CD4-positive, alpha-beta T cell (primary cell): ENCODE measurements at regions not wholly inside any gene's neighbourhood (a gene's known extent, or its start where the extent isn't known, plus 50 kb on each side); places are given as distances from the start of the nearest gene placed in this dataset.

Experiments used
- ATAC-seq: fragments of 200-7000 bp; cut with Tn5 transposase; one replicate; pipeline ENCODE4 v1.10.0; 2022; ENCODE audit warnings: mild to moderate bottlenecking; ENCODE audit not compliant: poor library complexity
- CTCF ChIA-PET: fragments of 350-600 bp; sonication (Branson Sonifier 250); formaldehyde crosslinking; loops from one replicate; lab custom pipeline; 2021; ENCODE audit warnings: antibody characterized with exemption, inconsistent platforms; lab: Charles Lee
- POLR2A ChIA-PET: fragments of 350-600 bp; sonication (Branson Sonifier 250); formaldehyde crosslinking; loops from one replicate; lab custom pipeline; 2021; ENCODE audit warnings: antibody characterized with exemption, inconsistent platforms; lab: Charles Lee
- DNase-seq, 14 experiments: peaks; one replicate each; pipeline ENCODE4 v3.0.0-alpha.2; 2013 to 2020; ENCODE audit warnings: mixed read lengths in 2 of 14
- H3K27ac ChIP-seq, 2 donors: one replicate each; pipeline versions ENCODE4 v1.5.1 to v1.7.0; 2013; ENCODE audit warnings: low read length in 2 of 2, low read depth in 1 of 2, mild to moderate bottlenecking in 1 of 2
- H3K27me3 ChIP-seq, 2 experiments: 1 replicate in 1 of 2; 2 replicates in 1 of 2; pipeline versions ENCODE4 v1.6.1 to v1.7.0; 2013; ENCODE audit warnings: low read length in 2 of 2, control low read depth in 1 of 2, mild to moderate bottlenecking in 1 of 2, moderate library complexity in 1 of 2; ENCODE audit not compliant: insufficient read depth in 2 of 2, control insufficient read depth in 1 of 2
- H3K36me3 ChIP-seq: one replicate; pipeline ENCODE4 v1.6.1; 2013; ENCODE audit warnings: low read length, control low read depth; ENCODE audit not compliant: insufficient read depth
- H3K4me1 ChIP-seq: one replicate; pipeline ENCODE4 v1.6.1; 2013; ENCODE audit warnings: low read length, control low read depth; ENCODE audit not compliant: insufficient read depth
- H3K4me3 ChIP-seq: one replicate; pipeline ENCODE4 v1.5.1; 2013; ENCODE audit warnings: mild to moderate bottlenecking, low read length, moderate library complexity
- H3K9me3 ChIP-seq, 2 experiments: 1 replicate in 1 of 2; 2 replicates in 1 of 2; pipeline versions ENCODE4 v1.6.1 to v1.7.0; 2013; ENCODE audit warnings: low read length in 2 of 2, mild to moderate bottlenecking in 2 of 2, control low read depth in 1 of 2, moderate library complexity in 1 of 2; ENCODE audit not compliant: control insufficient read depth in 1 of 2, insufficient read depth in 1 of 2
- H3K27ac Mint-ChIP-seq: one replicate; pipeline ENCODE4 v1.8.0; 2020; ENCODE audit warnings: mixed read lengths
- H3K27me3 Mint-ChIP-seq: one replicate; pipeline ENCODE4 v1.8.0; 2021; ENCODE audit warnings: mixed read lengths
- H3K36me3 Mint-ChIP-seq: one replicate; pipeline ENCODE4 v1.8.0; 2021; ENCODE audit warnings: low read depth, mixed read lengths
- H3K4me1 Mint-ChIP-seq: one replicate; pipeline ENCODE4 v1.8.0; 2021; ENCODE audit warnings: low read depth, mixed read lengths
- H3K4me3 Mint-ChIP-seq: one replicate; pipeline ENCODE4 v1.8.0; 2020; ENCODE audit warnings: mild to moderate bottlenecking, mixed read lengths
- H3K9me3 Mint-ChIP-seq: one replicate; pipeline ENCODE4 v1.8.0; 2020; ENCODE audit warnings: mixed read lengths
- CTCF ChIP-seq: fragments of 200-600 bp; IDR thresholded peaks from one replicate; pipeline ENCODE4 v1.8.0; 2022; ENCODE audit warnings: antibody characterized with exemption, mild to moderate bottlenecking
- intact Hi-C, 2 experiments: fragments of 100-400 bp; cut with DNase I in 1 of 2; cut with micrococcal nuclease in 1 of 2; formaldehyde crosslinking; loops; one replicate each; pipeline versions ENCODE4 v1.15.1 to v1.9.0; 2023 to 2025; cut with DNase I, micrococcal nuclease

- no peaks in the 10 kb centered on the region for H3K27me3 Mint-ChIP-seq
- H3K4me1 Mint-ChIP-seq: peaks cover 12% of the 10 kb centered on the region
- intact Hi-C loops: no loop called here
- no peak for TF ChIP-seq CTCF
- Histone ChIP-seq H3K4me1 (no peaks in the 10 kb centered on the region), H3K9me3 (peaks cover 0 to 3% of the 10 kb centered on the region in 2 experiments), H3K4me3 (no peak overlapping the region), H3K36me3 (no peaks in the 10 kb centered on the region), H3K27ac (no peak overlapping the region), H3K27me3 (no peaks in the 10 kb centered on the region)
- no peaks in the 10 kb centered on the region for H3K9me3 Mint-ChIP-seq
- no peak overlapping the region for H3K4me3 Mint-ChIP-seq
- DNase-seq: no peak
- no peak for ATAC-seq
- H3K27ac Mint-ChIP-seq: no peak overlapping the region
- no peaks in the 10 kb centered on the region for H3K36me3 Mint-ChIP-seq
- CTCF ChIA-PET: interaction anchor here (0.7 kb wide), 1 partner anchor 384 kb away, joined by 3 read pairs; no protein-coding TSS in a partner anchor
- POLR2A ChIA-PET: interaction anchor here (0.7 to 2.8 kb wide), 2 partner anchors 144 to 147 kb away, joined by 3 to 11 read pairs; partner anchors contain the start of gene SLC39A10
Observed at GRCh38 chr2:195513119-195513518, 143.9 kb upstream of the SLC39A10 start.

- Mint-ChIP-seq H3K36me3 (no peaks in the 10 kb centered on the region), H3K4me3 (no peak overlapping the region), H3K9me3 (no peaks in the 10 kb centered on the region), H3K27me3 (no peaks in the 10 kb centered on the region), H3K4me1 (peaks cover 4% of the 10 kb centered on the region), H3K27ac (no peak overlapping the region)
- no peak for TF ChIP-seq CTCF
- intact Hi-C loops: no loop called here
- POLR2A ChIA-PET: interaction anchor here (0.6 to 0.9 kb wide), 2 partner anchors 24 to 161 kb away, joined by 3 read pairs; no protein-coding TSS in a partner anchor
- Histone ChIP-seq H3K4me3 (no peak overlapping the region), H3K27me3 (no peaks in the 10 kb centered on the region), H3K27ac (no peak overlapping the region), H3K9me3 (no peaks in the 10 kb centered on the region), H3K36me3 (no peaks in the 10 kb centered on the region), H3K4me1 (no peaks in the 10 kb centered on the region)
- ATAC-seq (no peak), DNase-seq (peak in 2 of 14 experiments; percentile 13 to 20)
- CTCF ChIA-PET: no interaction called here
Observed at GRCh38 chr2:195509551-195509950, 147.5 kb upstream of the SLC39A10 start.

- intact Hi-C loops: no loop called here
- ATAC-seq: no peak
Observed at GRCh38 chr2:195508139-195508455, 148.9 kb upstream of the SLC39A10 start.

More at GRCh38 chr2:195508139-195508455, 148.9 kb upstream of the SLC39A10 start:
- POLR2A ChIA-PET: interaction anchor here (1.2 kb wide), 3 partner anchors 8 to 149 kb away, joined by 3 to 4 read pairs (median 3); partner anchors contain the start of gene SLC39A10
- Mint-ChIP-seq H3K27ac (no peak overlapping the region), H3K4me1 (peaks cover 4% of the 10 kb centered on the region), H3K9me3 (no peaks in the 10 kb centered on the region), H3K36me3 (no peaks in the 10 kb centered on the region), H3K4me3 (no peak overlapping the region), H3K27me3 (no peaks in the 10 kb centered on the region)
- TF ChIP-seq CTCF: no peak
- H3K4me3 ChIP-seq: no peak overlapping the region
- H3K4me1 ChIP-seq: no peaks in the 10 kb centered on the region
- no peak for DNase-seq
- CTCF ChIA-PET: interaction anchor here (0.8 kb wide), 1 partner anchor 16 kb away, joined by 3 read pairs; no protein-coding TSS in a partner anchor
- no peaks in the 10 kb centered on the region for H3K9me3 ChIP-seq
- no peaks in the 10 kb centered on the region for H3K27me3 ChIP-seq
- no peaks in the 10 kb centered on the region for H3K36me3 ChIP-seq
- no peak overlapping the region for H3K27ac ChIP-seq
